ENCODE measurements at regions not wholly inside any gene's neighbourhood (a gene's known extent, or its start where the extent isn't known, plus 50 kb on each side); places are given as distances from the start of the nearest gene placed in this dataset.

GRCh38 chr16:26664086-26664485 lies 402.6 kb upstream of the C16orf82 start:
- H3K36me3 ChIP-seq (ENCODE audit: control insufficient read depth, low read length) = no peaks in the 10 kb centered on the region
- no peaks in the 10 kb centered on the region for H4K20me1 ChIP-seq (ENCODE audit: control insufficient read depth, insufficient read depth, low read depth, low read length)
- H3K27me3 ChIP-seq (ENCODE audit: control insufficient read depth, low read length) = no peaks in the 10 kb centered on the region
- no peaks in the 10 kb centered on the region for H3F3A ChIP-seq (ENCODE audit: control insufficient read depth, insufficient read depth)
- H3K79me2 ChIP-seq (ENCODE audit: control insufficient read depth, low read length) = no peaks in the 10 kb centered on the region
- H3K4me1 ChIP-seq (ENCODE audit: control insufficient read depth, low read length) = no peaks in the 10 kb centered on the region
- no peak overlapping the region for H3K4me2 ChIP-seq (ENCODE audit: low read length)
- H3K9me2 ChIP-seq (replicated peaks; ENCODE audit: control insufficient read depth, low read length) = no peaks in the 10 kb centered on the region
- TF ChIP-seq CTCF (IDR thresholded peaks at IDR 0.05; ENCODE audit: low read depth, low read length, poor library complexity, severe bottlenecking) (no peak), EZH2phosphoT487 (IDR thresholded peaks at IDR 0.05; ENCODE audit: borderline replicate concordance, low read length) (no peak)
- no peak overlapping the region for H3K4me3 ChIP-seq (ENCODE audit: low read length)
- H3K27ac ChIP-seq (ENCODE audit: low read depth, low read length) = no peak overlapping the region
- no peaks in the 10 kb centered on the region for H3K9me3 ChIP-seq (ENCODE audit: control insufficient read depth, insufficient read depth, low read length)

DNA sequence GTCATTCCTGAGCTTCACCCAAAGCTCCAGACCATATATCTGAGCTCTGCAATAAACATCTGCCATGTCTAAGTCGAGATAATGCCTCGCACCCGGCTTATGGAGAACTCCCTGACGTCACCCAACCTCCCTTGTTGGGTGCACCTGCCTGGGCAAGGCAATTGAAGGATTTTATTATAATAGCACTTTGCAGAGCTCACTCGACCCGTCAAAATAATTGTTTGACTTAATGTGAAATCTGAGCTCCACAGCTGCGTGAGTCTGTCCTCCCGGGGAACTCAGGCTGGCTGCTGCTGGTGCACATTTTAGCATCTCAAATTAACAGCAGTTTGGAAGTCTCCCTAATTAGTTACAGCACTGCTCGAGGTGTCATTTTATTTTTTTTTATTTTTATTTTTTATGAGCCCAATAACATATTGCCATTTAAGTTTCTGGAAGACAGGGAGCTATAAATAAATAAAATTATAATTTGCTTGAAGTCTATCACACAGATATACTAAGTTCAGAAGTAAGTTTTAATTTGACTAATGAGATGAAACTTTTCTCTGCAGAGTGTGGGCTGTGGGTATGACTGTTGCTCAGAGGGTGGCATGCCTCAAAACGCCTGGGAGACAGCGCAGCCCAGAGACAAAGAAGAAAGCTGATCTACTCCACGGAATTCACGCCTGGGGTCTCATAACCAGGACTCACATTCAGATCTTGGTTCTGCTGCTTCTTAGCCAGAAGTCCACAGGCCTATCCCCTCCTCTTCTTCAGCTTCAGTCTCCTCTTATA lies 401.4 kb upstream of the C16orf82 start:
- Histone ChIP-seq H3K4me2 (ENCODE audit: low read length) (no peak overlapping the region), H3K4me3 (ENCODE audit: low read length) (no peak overlapping the region), H3K27me3 (ENCODE audit: control insufficient read depth, low read length) (no peaks in the 10 kb centered on the region), H3K27ac (ENCODE audit: low read depth, low read length) (no peak overlapping the region), H3K4me1 (ENCODE audit: control insufficient read depth, low read length) (no peaks in the 10 kb centered on the region), H4K20me1 (ENCODE audit: control insufficient read depth, insufficient read depth, low read depth, low read length) (no peaks in the 10 kb centered on the region), H3K79me2 (ENCODE audit: control insufficient read depth, low read length) (no peaks in the 10 kb centered on the region), H3K36me3 (ENCODE audit: control insufficient read depth, low read length) (no peaks in the 10 kb centered on the region), H3K9me2 (replicated peaks; ENCODE audit: control insufficient read depth, low read length) (no peaks in the 10 kb centered on the region), H3K9me3 (ENCODE audit: control insufficient read depth, insufficient read depth, low read length) (no peaks in the 10 kb centered on the region), H3F3A (ENCODE audit: control insufficient read depth, insufficient read depth) (no peaks in the 10 kb centered on the region)
- no peak for TF ChIP-seq EZH2phosphoT487 (IDR thresholded peaks at IDR 0.05; ENCODE audit: borderline replicate concordance, low read length)
- TF ChIP-seq CTCF (IDR thresholded peaks at IDR 0.05; ENCODE audit: low read depth, low read length, poor library complexity, severe bottlenecking) = no peak

GRCh38 chr16:26666486-26666885 lies 400.2 kb upstream of the C16orf82 start:
- Histone ChIP-seq H3K4me2 (ENCODE audit: low read length) (no peak overlapping the region), H3K27me3 (ENCODE audit: control insufficient read depth, low read length) (no peaks in the 10 kb centered on the region), H3K9me3 (ENCODE audit: control insufficient read depth, insufficient read depth, low read length) (no peaks in the 10 kb centered on the region), H3K4me3 (ENCODE audit: low read length) (no peak overlapping the region), H3K27ac (ENCODE audit: low read depth, low read length) (no peak overlapping the region), H3K79me2 (ENCODE audit: control insufficient read depth, low read length) (no peaks in the 10 kb centered on the region), H3F3A (ENCODE audit: control insufficient read depth, insufficient read depth) (no peaks in the 10 kb centered on the region), H3K36me3 (ENCODE audit: control insufficient read depth, low read length) (no peaks in the 10 kb centered on the region), H3K9me2 (replicated peaks; ENCODE audit: control insufficient read depth, low read length) (no peaks in the 10 kb centered on the region), H3K4me1 (ENCODE audit: control insufficient read depth, low read length) (no peaks in the 10 kb centered on the region), H4K20me1 (ENCODE audit: control insufficient read depth, insufficient read depth, low read depth, low read length) (no peaks in the 10 kb centered on the region)
- TF ChIP-seq EZH2phosphoT487 (IDR thresholded peaks at IDR 0.05; ENCODE audit: borderline replicate concordance, low read length) (no peak), CTCF (IDR thresholded peaks at IDR 0.05; ENCODE audit: low read depth, low read length, poor library complexity, severe bottlenecking) (no peak)
